ENCODE measurements at regions not wholly inside any gene's neighbourhood (a gene's known extent, or its start where the extent isn't known, plus 50 kb on each side); places are given as distances from the start of the nearest gene placed in this dataset.

DNA sequence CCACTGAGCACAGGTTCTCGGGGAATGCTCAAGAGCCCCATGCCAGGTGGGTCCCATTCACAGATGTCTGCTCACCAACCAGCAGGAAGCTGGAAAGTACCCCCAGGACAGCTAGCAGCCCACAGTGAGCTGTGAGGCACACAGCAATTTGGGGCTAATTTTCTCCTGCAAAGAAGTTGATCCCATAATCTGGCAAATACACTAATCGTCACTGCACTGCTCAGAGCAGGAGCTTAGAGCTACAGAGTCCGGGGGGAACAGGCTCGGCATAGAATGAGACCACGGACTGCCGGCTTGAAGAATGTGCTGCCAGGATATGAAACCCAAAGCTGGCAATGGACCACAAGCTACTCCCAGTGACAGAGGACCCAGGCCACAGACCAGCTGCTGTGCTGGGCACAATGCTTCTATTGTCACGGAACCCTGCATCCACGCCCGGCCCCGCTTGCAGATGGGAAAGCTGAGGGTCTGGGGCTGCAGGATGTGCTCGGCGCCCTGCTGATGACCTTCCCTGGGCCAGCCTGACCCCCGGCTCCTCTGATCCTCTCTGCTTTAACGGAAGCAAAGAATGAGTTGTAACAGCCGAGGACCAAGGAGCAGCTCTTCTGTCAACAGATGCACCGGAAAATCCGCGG, 239.7 kb downstream of the CTTN start:
- no peak overlapping the region for H3K9ac ChIP-seq (ENCODE audit: low read length)
- H3K27me3 ChIP-seq (ENCODE audit: control insufficient read depth, insufficient read depth, low read length), result no peaks in the 10 kb centered on the region
- H3K4me3 ChIP-seq (ENCODE audit: low read length), result no peak overlapping the region
- no peaks in the 10 kb centered on the region for H3K4me1 ChIP-seq (ENCODE audit: control insufficient read depth, insufficient read depth, low read length)
- no peaks in the 10 kb centered on the region for H3K36me3 ChIP-seq (ENCODE audit: control insufficient read depth, insufficient read depth, low read length)
- H3K27ac ChIP-seq (ENCODE audit: low read depth, low read length), result no peak overlapping the region

DNA sequence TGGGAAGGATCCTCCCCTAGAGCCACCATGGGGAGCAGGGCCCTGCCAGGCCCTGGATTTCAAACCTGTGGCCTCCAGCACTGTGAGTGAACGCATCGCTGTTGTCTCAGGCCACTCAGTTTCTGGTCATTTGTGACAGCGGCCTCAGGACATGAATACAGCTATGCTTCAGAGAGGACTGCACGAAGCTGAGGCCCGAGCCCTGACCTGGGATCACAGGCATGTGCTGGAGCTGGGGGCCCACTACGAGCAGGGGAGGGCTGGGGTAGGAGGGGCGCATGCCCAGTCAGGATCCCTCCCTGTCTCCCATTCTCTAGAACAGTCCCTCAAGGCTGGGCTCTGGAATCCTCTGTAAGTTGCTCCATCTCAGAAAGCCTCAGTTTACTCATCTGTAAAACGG, 242.1 kb downstream of the CTTN start:
- H3K4me1 ChIP-seq (ENCODE audit: control insufficient read depth, insufficient read depth, low read length), result no peaks in the 10 kb centered on the region
- no peak overlapping the region for H3K4me3 ChIP-seq (ENCODE audit: low read length)
- no peaks in the 10 kb centered on the region for H3K36me3 ChIP-seq (ENCODE audit: control insufficient read depth, insufficient read depth, low read length)
- H3K9ac ChIP-seq (ENCODE audit: low read length), result no peak overlapping the region
- no peak overlapping the region for H3K27ac ChIP-seq (ENCODE audit: low read depth, low read length)
- H3K27me3 ChIP-seq (ENCODE audit: control insufficient read depth, insufficient read depth, low read length), result no peaks in the 10 kb centered on the region

DNA sequence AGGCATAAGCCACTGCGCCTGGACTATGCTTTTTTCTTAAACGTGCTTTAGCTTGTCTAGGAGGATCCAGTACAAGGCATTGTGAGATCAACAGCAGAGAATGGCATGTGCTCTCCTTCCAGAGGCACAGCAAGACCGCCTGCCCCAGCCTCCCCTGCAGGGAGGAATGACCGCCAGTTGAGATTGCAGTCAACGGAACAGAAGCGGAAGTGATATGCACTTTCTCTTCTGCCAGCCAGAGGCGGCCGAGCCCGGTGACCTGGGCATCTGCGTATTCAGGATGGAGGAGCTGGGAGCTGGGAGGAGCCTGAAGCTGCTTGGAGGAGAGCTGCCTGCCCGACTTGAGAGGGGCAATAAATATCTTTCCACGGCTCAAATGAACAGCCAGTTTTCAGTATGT, 243.0 kb downstream of the CTTN start:
- H3K4me3 ChIP-seq (ENCODE audit: low read length), result no peak overlapping the region
- no peak overlapping the region for H3K9ac ChIP-seq (ENCODE audit: low read length)
- H3K27me3 ChIP-seq (ENCODE audit: control insufficient read depth, insufficient read depth, low read length), result no peaks in the 10 kb centered on the region
- no peak overlapping the region for H3K27ac ChIP-seq (ENCODE audit: low read depth, low read length)
- no peaks in the 10 kb centered on the region for H3K36me3 ChIP-seq (ENCODE audit: control insufficient read depth, insufficient read depth, low read length)
- H3K4me1 ChIP-seq (ENCODE audit: control insufficient read depth, insufficient read depth, low read length), result no peaks in the 10 kb centered on the region

DNA sequence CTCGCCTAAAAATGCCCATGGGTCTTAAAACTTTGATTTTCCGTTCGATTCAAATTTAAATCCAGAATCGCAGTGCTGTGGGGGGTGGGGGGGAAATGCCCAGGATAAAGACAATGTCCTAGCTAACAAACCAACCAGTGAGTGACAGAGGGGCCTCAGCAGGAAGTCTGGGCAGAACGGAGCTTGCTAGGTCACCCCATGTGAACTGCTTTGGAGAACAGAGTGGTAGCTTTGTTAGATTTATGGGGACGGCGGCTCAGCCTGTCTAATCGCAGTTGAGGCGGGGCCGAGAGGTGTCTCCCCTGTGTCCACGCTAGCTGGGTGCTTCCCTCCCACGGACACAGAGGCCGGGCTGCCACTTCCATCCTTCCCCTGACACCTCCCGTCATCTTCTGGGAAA, 243.9 kb downstream of the CTTN start:
- Histone ChIP-seq H3K9ac (ENCODE audit: low read length) (no peak overlapping the region), H3K27me3 (ENCODE audit: control insufficient read depth, insufficient read depth, low read length) (no peaks in the 10 kb centered on the region), H3K4me3 (ENCODE audit: low read length) (no peak overlapping the region), H3K27ac (ENCODE audit: low read depth, low read length) (no peak overlapping the region), H3K36me3 (ENCODE audit: control insufficient read depth, insufficient read depth, low read length) (no peaks in the 10 kb centered on the region), H3K4me1 (ENCODE audit: control insufficient read depth, insufficient read depth, low read length) (no peaks in the 10 kb centered on the region)

DNA sequence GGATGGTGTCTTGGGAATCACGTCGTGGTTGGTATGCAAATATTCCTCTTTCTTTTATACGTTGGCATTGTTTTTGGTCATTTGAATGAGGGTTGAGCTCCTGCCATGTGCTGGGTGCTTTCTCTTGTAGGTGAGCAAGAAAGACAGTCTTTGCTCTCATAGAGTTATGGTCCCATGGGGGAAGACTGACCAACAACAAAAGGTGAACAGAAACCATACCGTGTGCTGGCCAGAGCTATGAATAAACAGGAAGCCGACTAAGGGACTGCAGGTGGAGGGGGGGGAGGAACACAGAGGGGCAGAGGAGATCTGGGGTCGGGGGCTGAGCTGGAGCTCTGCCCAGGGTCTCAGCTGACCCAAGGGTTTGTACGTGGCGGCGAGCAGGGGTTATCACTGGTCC, 245.3 kb downstream of the CTTN start:
- Histone ChIP-seq H3K9ac (ENCODE audit: low read length) (no peak overlapping the region), H3K27ac (ENCODE audit: low read depth, low read length) (no peak overlapping the region), H3K27me3 (ENCODE audit: control insufficient read depth, insufficient read depth, low read length) (no peaks in the 10 kb centered on the region), H3K36me3 (ENCODE audit: control insufficient read depth, insufficient read depth, low read length) (no peaks in the 10 kb centered on the region), H3K4me1 (ENCODE audit: control insufficient read depth, insufficient read depth, low read length) (no peaks in the 10 kb centered on the region), H3K4me3 (ENCODE audit: low read length) (no peak overlapping the region)

DNA sequence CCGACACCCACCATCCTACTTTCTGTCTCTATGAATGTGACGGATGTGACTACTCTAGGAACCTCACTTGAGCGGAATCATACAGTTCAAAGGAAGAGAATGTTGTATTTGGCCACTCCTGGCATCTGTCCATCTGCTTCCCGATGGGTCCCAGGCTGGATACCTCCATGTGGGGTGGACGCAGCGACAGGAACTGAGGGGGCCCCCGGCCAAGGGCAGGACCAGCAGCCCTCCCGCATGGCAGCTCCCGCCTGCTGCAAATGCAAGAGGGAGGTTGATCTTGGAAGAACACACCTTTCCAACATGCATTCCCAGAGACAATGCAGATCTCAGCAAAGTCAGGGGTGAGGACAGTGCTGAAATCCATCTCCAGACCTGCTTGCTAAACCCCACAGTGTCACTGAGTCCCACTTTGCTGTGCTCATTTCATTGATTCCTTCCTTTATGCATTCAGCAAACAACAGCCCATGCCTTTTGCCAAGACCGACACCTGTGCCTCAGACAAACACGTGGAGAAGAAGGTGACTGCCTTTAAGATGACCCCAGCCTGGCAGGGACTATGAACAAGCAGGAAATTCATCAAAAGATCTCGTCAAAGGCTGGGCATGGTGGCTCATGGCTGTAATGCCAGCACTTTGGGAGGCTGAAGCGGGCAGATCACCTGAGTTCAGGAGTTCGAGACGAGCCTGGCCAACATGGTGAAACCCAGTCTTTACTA, 246.2 kb downstream of the CTTN start:
- Histone ChIP-seq H3K4me3 (ENCODE audit: low read length) (no peak overlapping the region), H3K27me3 (ENCODE audit: control insufficient read depth, insufficient read depth, low read length) (no peaks in the 10 kb centered on the region), H3K9ac (ENCODE audit: low read length) (no peak overlapping the region), H3K27ac (ENCODE audit: low read depth, low read length) (no peak overlapping the region), H3K4me1 (ENCODE audit: control insufficient read depth, insufficient read depth, low read length) (no peaks in the 10 kb centered on the region), H3K36me3 (ENCODE audit: control insufficient read depth, insufficient read depth, low read length) (no peaks in the 10 kb centered on the region)

DNA sequence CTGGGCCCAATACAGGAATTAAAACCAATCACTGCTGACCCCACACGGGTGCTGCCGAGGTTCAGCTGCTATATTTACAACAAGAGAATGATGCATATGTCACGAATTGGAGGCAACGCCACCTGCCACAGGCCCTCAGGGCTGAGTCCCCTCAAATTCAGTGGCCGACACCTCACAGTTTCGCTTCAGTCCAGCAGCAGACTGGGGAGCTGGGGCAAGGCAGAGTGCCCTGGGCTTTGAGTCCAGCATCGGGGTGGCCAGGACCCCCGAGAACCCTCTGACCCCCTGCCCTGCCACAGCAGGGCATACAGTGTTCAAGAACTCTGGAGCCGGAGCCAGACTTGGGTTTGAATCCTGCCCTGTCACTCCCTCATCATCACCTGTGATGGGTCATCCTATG, 247.2 kb downstream of the CTTN start:
- H3K27me3 ChIP-seq (ENCODE audit: control insufficient read depth, insufficient read depth, low read length), result no peaks in the 10 kb centered on the region
- H3K27ac ChIP-seq (ENCODE audit: low read depth, low read length), result no peak overlapping the region
- no peak overlapping the region for H3K9ac ChIP-seq (ENCODE audit: low read length)
- H3K4me3 ChIP-seq (ENCODE audit: low read length), result no peak overlapping the region
- no peaks in the 10 kb centered on the region for H3K36me3 ChIP-seq (ENCODE audit: control insufficient read depth, insufficient read depth, low read length)
- H3K4me1 ChIP-seq (ENCODE audit: control insufficient read depth, insufficient read depth, low read length), result no peaks in the 10 kb centered on the region

DNA sequence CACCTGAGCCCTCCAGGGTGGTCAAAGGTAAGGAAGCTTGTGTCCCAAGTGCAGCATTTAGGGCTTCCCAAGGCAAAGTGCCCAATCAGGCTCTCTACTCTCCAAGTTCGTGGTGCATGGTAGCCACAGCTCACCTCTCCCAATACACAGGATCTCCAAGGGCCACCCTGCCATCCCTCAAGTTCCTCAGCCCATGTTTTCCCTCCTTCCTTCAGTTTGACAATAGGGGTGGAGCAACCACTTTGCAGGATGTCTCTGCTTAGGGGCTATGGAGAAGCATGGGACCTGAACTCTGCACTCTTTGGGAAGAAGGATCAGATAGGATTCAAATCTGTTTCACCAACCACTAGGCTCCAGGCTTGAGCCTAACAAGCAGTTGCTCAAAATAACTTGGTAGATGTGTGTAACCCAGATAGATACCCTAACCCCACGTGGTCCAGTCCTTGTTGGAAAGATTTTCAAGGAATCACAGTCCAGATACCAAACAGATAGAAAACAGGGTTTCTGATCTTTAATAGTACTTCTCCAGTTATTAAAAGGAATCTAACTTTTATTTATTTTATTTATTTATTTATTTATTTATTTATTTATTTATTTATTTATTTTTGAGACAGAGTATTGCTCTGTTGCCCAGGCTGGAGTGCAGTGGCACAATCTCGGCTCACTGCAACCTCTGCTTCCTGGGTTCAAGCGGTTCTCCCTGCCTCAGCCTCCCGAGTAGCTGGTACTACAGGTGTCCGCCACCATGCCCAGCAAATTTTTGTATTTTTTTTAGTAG, 248.1 kb downstream of the CTTN start:
- H3K9ac ChIP-seq (ENCODE audit: low read length), result no peak overlapping the region
- H3K4me3 ChIP-seq (ENCODE audit: low read length), result no peak overlapping the region
- H3K27ac ChIP-seq (ENCODE audit: low read depth, low read length), result no peak overlapping the region
- H3K27me3 ChIP-seq (ENCODE audit: control insufficient read depth, insufficient read depth, low read length), result no peaks in the 10 kb centered on the region
- H3K4me1 ChIP-seq (ENCODE audit: control insufficient read depth, insufficient read depth, low read length), result no peaks in the 10 kb centered on the region
- H3K36me3 ChIP-seq (ENCODE audit: control insufficient read depth, insufficient read depth, low read length), result no peaks in the 10 kb centered on the region

DNA sequence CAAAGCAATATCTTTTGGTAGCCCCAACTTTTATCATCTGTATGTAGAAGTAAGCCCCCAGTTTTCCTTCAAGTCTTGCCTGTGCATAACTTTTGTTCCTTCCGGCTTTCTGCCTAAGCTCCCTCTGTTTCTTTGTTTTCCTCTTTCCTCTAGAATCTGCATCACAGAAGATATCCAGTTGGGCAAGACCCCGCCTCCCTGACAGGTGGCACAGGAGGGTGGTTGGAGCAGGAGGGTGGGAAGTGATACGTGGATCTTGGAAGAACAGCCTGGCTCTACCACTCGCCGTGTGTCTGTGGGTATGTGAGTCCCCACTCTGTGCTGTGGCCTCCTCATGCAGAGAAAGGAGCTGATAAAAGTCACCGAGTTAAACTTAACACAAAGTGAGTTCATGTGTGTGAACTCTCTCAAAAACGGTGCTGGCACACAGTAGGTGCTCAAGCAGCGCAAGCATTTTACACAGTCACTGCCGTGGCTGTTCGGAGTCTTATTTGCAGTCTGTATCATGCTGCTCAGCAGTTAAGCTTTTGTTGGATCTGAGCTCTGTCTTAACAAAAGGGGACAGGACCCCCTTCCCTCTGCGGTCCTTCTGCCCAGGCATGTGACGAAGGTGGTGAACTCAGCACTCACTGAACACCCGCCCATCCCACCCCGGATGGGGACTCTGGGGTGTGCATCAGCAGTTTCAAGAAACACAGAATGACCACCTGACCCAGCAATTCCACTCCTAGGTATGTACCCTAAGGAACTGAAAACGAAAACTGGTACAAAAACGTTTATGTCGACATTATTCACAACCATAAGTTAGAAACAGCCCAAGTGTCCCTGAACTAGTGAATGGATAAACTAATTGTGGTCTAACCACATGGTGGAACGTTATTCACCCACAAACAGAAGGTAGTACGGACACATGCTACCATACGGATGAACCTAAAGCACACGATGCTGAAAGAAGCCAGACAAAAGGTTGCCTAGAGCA, 249.1 kb downstream of the CTTN start:
- H3K4me3 ChIP-seq (ENCODE audit: low read length), result no peak overlapping the region
- no peak overlapping the region for H3K9ac ChIP-seq (ENCODE audit: low read length)
- H3K27ac ChIP-seq (ENCODE audit: low read depth, low read length), result no peak overlapping the region
- H3K4me1 ChIP-seq (ENCODE audit: control insufficient read depth, insufficient read depth, low read length), result no peaks in the 10 kb centered on the region
- H3K27me3 ChIP-seq (ENCODE audit: control insufficient read depth, insufficient read depth, low read length), result no peaks in the 10 kb centered on the region
- no peaks in the 10 kb centered on the region for H3K36me3 ChIP-seq (ENCODE audit: control insufficient read depth, insufficient read depth, low read length)

DNA sequence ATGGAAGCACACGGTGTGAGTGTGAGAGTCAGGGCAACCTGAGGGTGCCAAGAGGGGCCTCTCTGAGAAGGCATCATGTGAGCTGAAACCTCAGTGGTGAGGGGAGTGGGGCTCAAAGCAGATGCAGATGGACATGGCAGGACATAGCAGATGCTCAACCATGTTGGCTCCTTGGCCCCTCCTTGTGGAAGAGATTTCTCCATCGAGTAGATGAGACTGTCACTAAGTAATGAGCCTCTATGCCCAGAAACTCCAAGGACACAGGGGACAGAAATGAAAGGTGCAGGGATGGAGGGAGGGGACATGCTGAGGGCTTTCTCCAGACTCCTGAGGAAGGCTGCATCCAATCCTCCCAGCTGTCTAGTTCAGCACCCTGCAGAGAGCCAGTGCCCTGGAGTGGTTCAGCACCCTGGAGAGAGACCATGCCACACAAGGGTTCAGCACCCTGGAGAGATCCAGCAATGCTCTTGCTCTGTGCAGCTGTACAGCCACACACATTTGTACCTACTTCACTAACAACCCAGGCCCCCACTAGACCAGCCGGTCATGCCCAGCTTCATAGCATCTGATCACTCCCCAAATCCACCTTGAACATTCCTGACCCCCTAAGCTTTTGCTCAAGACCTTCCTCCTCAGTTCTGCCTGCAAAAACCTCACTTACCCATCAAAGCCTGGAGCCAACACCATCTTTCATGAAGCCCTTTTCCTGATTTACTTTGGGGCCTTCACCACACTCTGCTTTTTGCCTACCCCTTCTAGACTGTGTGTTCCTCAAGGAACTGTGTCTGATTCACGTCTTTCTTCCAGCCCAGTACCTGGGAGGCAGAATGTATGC, 252.0 kb downstream of the CTTN start:
- H3K4me3 ChIP-seq (ENCODE audit: low read length), result no peak overlapping the region
- no peak overlapping the region for H3K27ac ChIP-seq (ENCODE audit: low read depth, low read length)
- H3K4me1 ChIP-seq (ENCODE audit: control insufficient read depth, insufficient read depth, low read length), result no peaks in the 10 kb centered on the region
- no peaks in the 10 kb centered on the region for H3K36me3 ChIP-seq (ENCODE audit: control insufficient read depth, insufficient read depth, low read length)
- no peak overlapping the region for H3K9ac ChIP-seq (ENCODE audit: low read length)
- H3K27me3 ChIP-seq (ENCODE audit: control insufficient read depth, insufficient read depth, low read length), result no peaks in the 10 kb centered on the region

DNA sequence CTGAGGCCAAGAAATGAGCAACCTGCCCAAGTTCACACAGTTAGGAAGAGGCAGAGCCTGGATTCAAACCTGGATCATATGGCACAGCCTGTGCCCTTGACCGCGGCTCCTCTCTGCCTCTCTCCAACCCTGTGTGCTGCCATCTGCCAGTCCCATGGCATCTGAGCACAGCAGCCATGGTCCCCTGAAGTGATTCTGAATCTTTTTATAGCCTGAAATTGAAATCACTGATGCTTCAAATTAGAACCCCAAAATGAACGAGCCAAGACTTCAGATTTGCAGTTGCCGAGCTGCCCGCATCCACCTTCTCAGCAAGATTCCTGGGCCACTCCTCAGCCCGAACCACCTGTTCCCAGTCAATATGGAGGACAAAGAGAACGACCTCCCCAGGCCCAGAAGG, 252.7 kb downstream of the CTTN start:
- H3K36me3 ChIP-seq (ENCODE audit: control insufficient read depth, insufficient read depth, low read length), result no peaks in the 10 kb centered on the region
- H3K9ac ChIP-seq (ENCODE audit: low read length), result no peak overlapping the region
- no peak overlapping the region for H3K4me3 ChIP-seq (ENCODE audit: low read length)
- H3K27me3 ChIP-seq (ENCODE audit: control insufficient read depth, insufficient read depth, low read length), result no peaks in the 10 kb centered on the region
- no peak overlapping the region for H3K27ac ChIP-seq (ENCODE audit: low read depth, low read length)
- H3K4me1 ChIP-seq (ENCODE audit: control insufficient read depth, insufficient read depth, low read length), result no peaks in the 10 kb centered on the region

All from rectal smooth muscle tissue (tissue), 1 donor.